ENCODE measurements at regions not wholly inside any gene's neighbourhood (a gene's known extent, or its start where the extent isn't known, plus 50 kb on each side); places are given as distances from the start of the nearest gene placed in this dataset.

DNA sequence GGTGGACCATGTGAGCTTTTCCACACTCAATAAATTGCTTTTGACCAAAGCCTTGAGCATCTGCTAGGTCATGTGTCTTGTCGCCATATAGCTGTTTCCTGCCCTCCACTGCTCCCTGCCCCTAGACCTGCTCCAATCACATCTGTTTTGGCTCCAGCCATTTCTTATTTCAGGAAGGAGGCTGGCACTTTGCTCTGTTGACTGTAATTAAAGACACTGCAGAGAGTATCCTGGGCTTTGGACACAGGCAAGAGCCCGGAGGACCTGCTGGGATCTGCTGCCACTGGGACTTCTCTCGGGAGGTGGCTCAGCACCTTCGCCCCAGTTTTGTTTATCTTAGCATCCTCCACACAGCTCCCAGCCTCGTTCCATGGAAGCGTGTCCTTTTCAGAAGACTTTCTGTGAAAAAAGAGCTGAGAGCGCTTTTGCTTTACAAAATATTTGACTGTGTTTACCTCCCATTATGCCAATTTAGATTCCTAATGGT, 153.2 kb downstream of the MED10 start:
- H2BK120ac ChIP-seq (ENCODE audit: low read depth, low read length, poor library complexity, severe bottlenecking) = no peak overlapping the region
- H4K5ac ChIP-seq (ENCODE audit: insufficient read length, low read depth, low read length) = no peak overlapping the region
- no peaks in the 10 kb centered on the region for H3K9me3 ChIP-seq (ENCODE audit: control insufficient read depth, low read depth, low read length)
- H3K56ac ChIP-seq (ENCODE audit: insufficient read length, low read depth, low read length) = no peak overlapping the region
- no peak overlapping the region for H2BK20ac ChIP-seq (ENCODE audit: low read depth, low read length, poor library complexity, severe bottlenecking)
- H3K14ac ChIP-seq (ENCODE audit: insufficient read depth, low read length) = no peak overlapping the region
- H3T11ph ChIP-seq (ENCODE audit: low read length) = no peak overlapping the region
- H3K79me1 ChIP-seq (ENCODE audit: insufficient read depth, low read depth, low read length, poor library complexity, severe bottlenecking) = no peaks in the 10 kb centered on the region
- H3K4me2 ChIP-seq (ENCODE audit: insufficient read depth, insufficient read length, low read length) = no peak overlapping the region
- no peak overlapping the region for H3K9ac ChIP-seq (ENCODE audit: extremely low read depth, insufficient read length, low read length)
- peaks cover 2 to 12% of the 10 kb centered on the region in 2 experiments; a peak in 2 of 4 replicates for H3K4me1 Mint-ChIP-seq
- H2BK12ac ChIP-seq (ENCODE audit: insufficient read length, low read depth, low read length) = no peak overlapping the region
- H2BK5ac ChIP-seq (ENCODE audit: insufficient read length, low read length) = no peak overlapping the region
- H3K4me1 ChIP-seq (ENCODE audit: insufficient read depth, low read length) = no peaks in the 10 kb centered on the region; the same call in 1 of the 2 replicates
- no peak overlapping the region for H3K23ac ChIP-seq (ENCODE audit: insufficient read length, low read depth, low read length)
- TF ChIP-seq, protein P1, sequence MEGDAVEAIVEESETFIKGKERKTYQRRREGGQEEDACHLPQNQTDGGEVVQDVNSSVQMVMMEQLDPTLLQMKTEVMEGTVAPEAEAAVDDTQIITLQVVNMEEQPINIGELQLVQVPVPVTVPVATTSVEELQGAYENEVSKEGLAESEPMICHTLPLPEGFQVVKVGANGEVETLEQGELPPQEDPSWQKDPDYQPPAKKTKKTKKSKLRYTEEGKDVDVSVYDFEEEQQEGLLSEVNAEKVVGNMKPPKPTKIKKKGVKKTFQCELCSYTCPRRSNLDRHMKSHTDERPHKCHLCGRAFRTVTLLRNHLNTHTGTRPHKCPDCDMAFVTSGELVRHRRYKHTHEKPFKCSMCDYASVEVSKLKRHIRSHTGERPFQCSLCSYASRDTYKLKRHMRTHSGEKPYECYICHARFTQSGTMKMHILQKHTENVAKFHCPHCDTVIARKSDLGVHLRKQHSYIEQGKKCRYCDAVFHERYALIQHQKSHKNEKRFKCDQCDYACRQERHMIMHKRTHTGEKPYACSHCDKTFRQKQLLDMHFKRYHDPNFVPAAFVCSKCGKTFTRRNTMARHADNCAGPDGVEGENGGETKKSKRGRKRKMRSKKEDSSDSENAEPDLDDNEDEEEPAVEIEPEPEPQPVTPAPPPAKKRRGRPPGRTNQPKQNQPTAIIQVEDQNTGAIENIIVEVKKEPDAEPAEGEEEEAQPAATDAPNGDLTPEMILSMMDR (conservative IDR thresholded peaks at IDR 0.05) = no peak
- no peaks in the 10 kb centered on the region for H3K27me3 ChIP-seq (ENCODE audit: insufficient read depth, low read length)
- H3K23me2 ChIP-seq (ENCODE audit: insufficient read length, low read depth, low read length, poor library complexity, severe bottlenecking) = no peaks in the 10 kb centered on the region
- H3K18ac ChIP-seq (ENCODE audit: insufficient read length, low read depth, low read length) = no peak overlapping the region
- H3K27ac ChIP-seq (ENCODE audit: insufficient read length, low read depth, low read length) = no peak overlapping the region
- WGBS (ENCODE audit: extremely low coverage, insufficient read length, low lambda C conversion rate) = no CpG with 5 or more reads among the region's 7 CpGs
- no peak overlapping the region for H2AFZ ChIP-seq (ENCODE audit: low read length)
- H3K4ac ChIP-seq (ENCODE audit: low read depth, low read length) = no peak overlapping the region
- DNase-seq = no peak
- no peaks in the 10 kb centered on the region for H4K20me1 ChIP-seq (ENCODE audit: control insufficient read depth, insufficient read depth, insufficient read length)
- H4K91ac ChIP-seq (ENCODE audit: insufficient read length, low read depth, low read length) = no peak overlapping the region
- no peak overlapping the region for H2BK15ac ChIP-seq (ENCODE audit: low read depth, low read length)
- H3K79me2 ChIP-seq (ENCODE audit: insufficient read depth, low read length) = no peaks in the 10 kb centered on the region
- peaks cover 3 to 10% (median 3%) of the 10 kb centered on the region in 3 experiments; a peak in 5 of 7 replicates for H3K36me3 Mint-ChIP-seq (ENCODE audit: insufficient read depth in 1 of 3, low read depth in 3 of 3)
- peaks cover 7 to 10% of the 10 kb centered on the region in 2 experiments for H3K9me3 Mint-ChIP-seq
- no peak overlapping the region for H2AK5ac ChIP-seq (ENCODE audit: insufficient read length, low read length)
- H3K4me3 Mint-ChIP-seq = no peak overlapping the region
- H4K8ac ChIP-seq (replicated peaks; ENCODE audit: insufficient read length, low read depth, low read length) = no peak overlapping the region
- H3K27me3 Mint-ChIP-seq (ENCODE audit: low read depth) = peaks cover 3% of the 10 kb centered on the region
- H3K27ac Mint-ChIP-seq = no peak overlapping the region
